Nephron progenitor cell (in vitro differentiated cells): ENCODE measurements at regions not wholly inside any gene's neighbourhood (a gene's known extent, or its start where the extent isn't known, plus 50 kb on each side); places are given as distances from the start of the nearest gene placed in this dataset.
A peak's percentile ranks its signal among the peaks of the same experiment; 100 is the strongest.
"Not testable (repeated sequence)": the region's sequence is repeated elsewhere in the genome, so short reads cannot be mapped to it uniquely, and the experiment has no call there.

Experiments
- DNase-seq: peaks from one replicate; pipeline ENCODE4 v3.0.0; 2021
- H3K27ac Mint-ChIP-seq: 2 replicates; pipeline ENCODE4 v1.8.0; 2021; ENCODE audit warnings: mild to moderate bottlenecking, moderate library complexity, mixed read lengths
- H3K27me3 Mint-ChIP-seq: 2 replicates; pipeline ENCODE4 v1.8.0; 2021; ENCODE audit warnings: mild to moderate bottlenecking, low read depth, mixed read lengths; ENCODE audit not compliant: poor library complexity
- H3K36me3 Mint-ChIP-seq: 2 replicates; pipeline ENCODE4 v1.8.0; 2021; ENCODE audit warnings: low read depth, mixed read lengths
- H3K4me1 Mint-ChIP-seq: 2 replicates; pipeline ENCODE4 v1.8.0; 2021; ENCODE audit warnings: mixed read lengths
- H3K4me3 Mint-ChIP-seq: 2 replicates; pipeline ENCODE4 v1.8.0; 2021; ENCODE audit warnings: mild to moderate bottlenecking, moderate library complexity, mixed read lengths
- H3K9me3 Mint-ChIP-seq: 2 replicates; pipeline ENCODE4 v1.8.0; 2021; ENCODE audit warnings: mild to moderate bottlenecking, moderate library complexity, mixed read lengths
- TF ChIP-seq, protein P1 (sequence below): fragments of 200-600 bp; sonication (generic); IDR thresholded peaks from 2 replicates; pipeline ENCODE4 v1.5.0; 2021; ENCODE audit warnings: antibody characterized with exemption

DNA sequence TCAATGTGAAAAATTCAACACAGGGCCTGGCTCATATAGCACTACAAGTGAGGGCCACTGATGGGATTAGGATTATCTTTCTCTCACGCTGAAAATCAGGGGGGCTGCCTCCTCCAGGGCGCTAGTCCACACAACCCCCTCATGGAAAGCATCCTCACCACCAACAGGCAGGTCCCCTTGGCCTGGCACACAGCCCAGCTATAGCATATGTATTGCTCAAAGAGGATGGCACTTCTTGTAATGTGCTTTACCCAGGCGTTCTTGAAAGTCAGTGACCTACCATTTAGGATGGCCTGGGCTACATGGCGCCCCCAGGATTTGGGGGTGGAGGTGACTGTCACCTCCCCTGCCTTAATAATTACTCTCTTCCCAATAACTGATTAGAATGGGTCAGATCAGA lies 71.0 kb upstream of the LSM6 start:
- Mint-ChIP-seq H3K4me1 (no peaks in the 10 kb centered on the region), H3K27me3 (peaks cover 9% of the 10 kb centered on the region), H3K36me3 (no peaks in the 10 kb centered on the region), H3K4me3 (no peak overlapping the region), H3K9me3 (no peaks in the 10 kb centered on the region), H3K27ac (no peak overlapping the region)
- TF ChIP-seq, protein P1, sequence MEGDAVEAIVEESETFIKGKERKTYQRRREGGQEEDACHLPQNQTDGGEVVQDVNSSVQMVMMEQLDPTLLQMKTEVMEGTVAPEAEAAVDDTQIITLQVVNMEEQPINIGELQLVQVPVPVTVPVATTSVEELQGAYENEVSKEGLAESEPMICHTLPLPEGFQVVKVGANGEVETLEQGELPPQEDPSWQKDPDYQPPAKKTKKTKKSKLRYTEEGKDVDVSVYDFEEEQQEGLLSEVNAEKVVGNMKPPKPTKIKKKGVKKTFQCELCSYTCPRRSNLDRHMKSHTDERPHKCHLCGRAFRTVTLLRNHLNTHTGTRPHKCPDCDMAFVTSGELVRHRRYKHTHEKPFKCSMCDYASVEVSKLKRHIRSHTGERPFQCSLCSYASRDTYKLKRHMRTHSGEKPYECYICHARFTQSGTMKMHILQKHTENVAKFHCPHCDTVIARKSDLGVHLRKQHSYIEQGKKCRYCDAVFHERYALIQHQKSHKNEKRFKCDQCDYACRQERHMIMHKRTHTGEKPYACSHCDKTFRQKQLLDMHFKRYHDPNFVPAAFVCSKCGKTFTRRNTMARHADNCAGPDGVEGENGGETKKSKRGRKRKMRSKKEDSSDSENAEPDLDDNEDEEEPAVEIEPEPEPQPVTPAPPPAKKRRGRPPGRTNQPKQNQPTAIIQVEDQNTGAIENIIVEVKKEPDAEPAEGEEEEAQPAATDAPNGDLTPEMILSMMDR: no peak
- DNase-seq: no peak

DNA sequence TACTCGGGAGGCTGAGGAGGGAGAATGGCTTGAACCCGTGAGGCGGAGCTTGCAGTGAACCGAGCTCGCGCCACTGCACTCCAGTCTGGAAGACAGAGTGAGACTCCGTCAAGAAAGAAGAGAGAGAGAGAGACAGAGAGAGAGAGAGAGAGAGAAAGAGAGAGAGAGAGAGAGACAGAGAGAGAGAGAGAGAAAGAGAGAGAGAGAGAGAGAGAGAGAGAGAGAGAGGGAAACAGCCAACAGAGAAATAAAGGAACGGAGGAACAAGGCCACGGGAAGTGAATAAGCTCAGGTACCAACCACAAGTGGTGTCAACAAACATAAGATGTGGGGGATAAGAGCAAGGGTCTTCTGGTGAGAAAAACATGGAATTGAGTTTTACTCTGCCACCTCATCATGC lies 71.5 kb upstream of the LSM6 start:
- peaks cover 13% of the 10 kb centered on the region for H3K27me3 Mint-ChIP-seq
- not testable (repeated sequence) for H3K4me1 Mint-ChIP-seq, H3K9me3 Mint-ChIP-seq, DNase-seq, H3K4me3 Mint-ChIP-seq, H3K36me3 Mint-ChIP-seq, H3K27ac Mint-ChIP-seq

DNA sequence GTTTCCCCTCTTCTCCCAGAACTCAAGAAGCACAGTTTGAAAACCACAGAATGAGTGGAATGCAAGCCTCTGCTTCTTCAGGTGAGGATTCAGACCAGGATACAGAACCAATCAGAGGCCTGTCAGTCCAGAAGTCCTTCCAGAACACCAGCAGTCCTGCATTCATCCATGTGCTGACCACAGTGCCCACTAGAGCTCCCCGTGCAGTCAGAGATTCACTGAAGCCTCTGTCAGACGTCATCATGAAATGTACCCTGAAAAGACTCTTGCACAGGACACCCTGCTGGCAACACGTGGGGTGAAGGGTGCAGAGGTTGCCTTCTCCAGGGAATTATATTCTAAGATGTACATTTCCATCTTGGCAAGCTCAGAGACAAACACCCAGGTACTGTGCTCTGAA lies 75.9 kb upstream of the LSM6 start:
- H3K27ac Mint-ChIP-seq: peak overlapping the region; percentile 21
- TF ChIP-seq, protein P1: no peak
- H3K4me3 Mint-ChIP-seq: no peak overlapping the region
- H3K4me1 Mint-ChIP-seq: no peaks in the 10 kb centered on the region
- DNase-seq: no peak
- H3K9me3 Mint-ChIP-seq: no peaks in the 10 kb centered on the region
- peaks cover 19% of the 10 kb centered on the region for H3K27me3 Mint-ChIP-seq
- no peaks in the 10 kb centered on the region for H3K36me3 Mint-ChIP-seq

DNA sequence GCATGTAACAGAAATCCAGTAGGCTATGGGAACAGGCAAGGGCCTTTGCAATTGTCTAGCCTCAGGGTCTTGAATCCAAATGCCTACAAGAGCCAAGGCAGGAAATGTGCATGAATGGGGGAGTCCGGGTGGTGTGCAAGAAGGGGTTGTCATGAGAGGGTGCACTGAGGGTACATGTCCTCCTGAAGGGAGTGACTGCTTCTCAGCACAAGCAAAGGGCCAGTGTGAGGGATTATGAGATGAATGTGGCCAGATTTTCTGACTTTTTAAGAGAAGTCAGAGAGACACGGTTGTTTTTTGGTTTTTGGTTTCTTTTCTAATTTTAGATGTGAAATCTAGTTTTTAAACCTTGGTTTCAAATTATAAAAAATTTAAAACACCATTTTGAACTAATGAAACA lies 76.5 kb upstream of the LSM6 start:
- no peaks in the 10 kb centered on the region for H3K36me3 Mint-ChIP-seq
- H3K9me3 Mint-ChIP-seq: no peaks in the 10 kb centered on the region
- H3K27ac Mint-ChIP-seq: no peak overlapping the region
- H3K4me3 Mint-ChIP-seq: no peak overlapping the region
- peaks cover 19% of the 10 kb centered on the region for H3K27me3 Mint-ChIP-seq
- no peaks in the 10 kb centered on the region for H3K4me1 Mint-ChIP-seq
- TF ChIP-seq, protein P1: no peak
- DNase-seq: no peak

DNA sequence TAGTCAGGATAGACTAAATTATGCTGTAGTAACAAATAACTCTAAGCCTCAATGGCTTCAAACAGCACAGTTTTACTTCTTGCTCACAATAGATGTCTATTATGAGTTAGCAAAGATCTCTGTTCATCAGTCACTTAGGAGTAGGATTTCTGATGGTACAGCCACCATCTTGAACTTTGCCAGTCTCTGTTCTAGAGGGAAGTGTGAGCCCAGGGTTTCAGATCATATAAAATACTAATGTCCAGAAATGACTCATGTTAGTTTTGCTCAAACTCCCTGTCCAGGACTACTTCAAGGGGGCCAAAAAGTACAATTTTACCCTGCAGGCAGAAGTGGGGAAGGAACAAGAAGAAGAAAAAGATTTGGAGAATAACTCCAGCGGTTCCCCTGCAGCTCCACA lies 77.1 kb upstream of the LSM6 start:
- DNase-seq: no peak
- Mint-ChIP-seq H3K27ac (no peak overlapping the region), H3K4me3 (no peak overlapping the region), H3K4me1 (no peaks in the 10 kb centered on the region), H3K36me3 (no peaks in the 10 kb centered on the region), H3K9me3 (no peaks in the 10 kb centered on the region), H3K27me3 (peaks cover 19% of the 10 kb centered on the region)
- TF ChIP-seq, protein P1: no peak

DNA sequence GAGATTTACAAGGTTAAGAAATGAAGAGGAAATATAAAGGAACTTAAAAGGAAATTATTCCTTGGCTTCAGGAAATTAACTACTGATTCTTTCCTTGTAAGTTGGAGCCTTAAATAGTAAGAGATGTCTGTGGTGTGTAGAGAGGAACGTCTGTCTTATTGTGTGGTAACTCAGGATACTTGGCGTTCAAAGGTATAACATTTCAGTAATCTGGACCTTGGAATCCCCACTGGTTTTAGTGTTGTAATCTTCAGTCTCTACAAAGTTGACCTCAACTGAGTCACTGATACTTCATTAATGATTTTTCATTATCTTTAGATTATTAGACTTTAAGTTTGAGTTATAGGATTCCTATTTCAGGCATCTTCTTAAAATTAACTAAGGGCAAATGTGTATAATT lies 79.1 kb upstream of the LSM6 start:
- Mint-ChIP-seq H3K4me1 (no peaks in the 10 kb centered on the region), H3K4me3 (no peak overlapping the region), H3K36me3 (no peaks in the 10 kb centered on the region), H3K9me3 (no peaks in the 10 kb centered on the region), H3K27ac (no peak overlapping the region), H3K27me3 (peaks cover 22% of the 10 kb centered on the region)
- TF ChIP-seq, protein P1: no peak
- DNase-seq: no peak
